ENCODE measurements at regions not wholly inside any gene's neighbourhood (a gene's known extent, or its start where the extent isn't known, plus 50 kb on each side); places are given as distances from the start of the nearest gene placed in this dataset.

GRCh38 chr3:24033818-24034217, 88.7 kb downstream of the NR1D2 start:
- H3K4me3 ChIP-seq, result no peak overlapping the region
- H3K36me3 ChIP-seq, result no peaks in the 10 kb centered on the region
- DNase-seq (ENCODE audit: low spot score in 2 of 2), result no peak
- peaks cover 0 to 12% of the 10 kb centered on the region in 2 donors for H3K9me3 ChIP-seq
- no peaks in the 10 kb centered on the region for H3K27me3 ChIP-seq
- no peaks in the 10 kb centered on the region for H3K4me1 ChIP-seq
- no peak overlapping the region for H3K27ac ChIP-seq
- TF ChIP-seq, protein P1, sequence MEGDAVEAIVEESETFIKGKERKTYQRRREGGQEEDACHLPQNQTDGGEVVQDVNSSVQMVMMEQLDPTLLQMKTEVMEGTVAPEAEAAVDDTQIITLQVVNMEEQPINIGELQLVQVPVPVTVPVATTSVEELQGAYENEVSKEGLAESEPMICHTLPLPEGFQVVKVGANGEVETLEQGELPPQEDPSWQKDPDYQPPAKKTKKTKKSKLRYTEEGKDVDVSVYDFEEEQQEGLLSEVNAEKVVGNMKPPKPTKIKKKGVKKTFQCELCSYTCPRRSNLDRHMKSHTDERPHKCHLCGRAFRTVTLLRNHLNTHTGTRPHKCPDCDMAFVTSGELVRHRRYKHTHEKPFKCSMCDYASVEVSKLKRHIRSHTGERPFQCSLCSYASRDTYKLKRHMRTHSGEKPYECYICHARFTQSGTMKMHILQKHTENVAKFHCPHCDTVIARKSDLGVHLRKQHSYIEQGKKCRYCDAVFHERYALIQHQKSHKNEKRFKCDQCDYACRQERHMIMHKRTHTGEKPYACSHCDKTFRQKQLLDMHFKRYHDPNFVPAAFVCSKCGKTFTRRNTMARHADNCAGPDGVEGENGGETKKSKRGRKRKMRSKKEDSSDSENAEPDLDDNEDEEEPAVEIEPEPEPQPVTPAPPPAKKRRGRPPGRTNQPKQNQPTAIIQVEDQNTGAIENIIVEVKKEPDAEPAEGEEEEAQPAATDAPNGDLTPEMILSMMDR (IDR thresholded peaks at IDR 0.05), result no peak
- intact Hi-C loops (cut with DNase I), result no loop called here

DNA sequence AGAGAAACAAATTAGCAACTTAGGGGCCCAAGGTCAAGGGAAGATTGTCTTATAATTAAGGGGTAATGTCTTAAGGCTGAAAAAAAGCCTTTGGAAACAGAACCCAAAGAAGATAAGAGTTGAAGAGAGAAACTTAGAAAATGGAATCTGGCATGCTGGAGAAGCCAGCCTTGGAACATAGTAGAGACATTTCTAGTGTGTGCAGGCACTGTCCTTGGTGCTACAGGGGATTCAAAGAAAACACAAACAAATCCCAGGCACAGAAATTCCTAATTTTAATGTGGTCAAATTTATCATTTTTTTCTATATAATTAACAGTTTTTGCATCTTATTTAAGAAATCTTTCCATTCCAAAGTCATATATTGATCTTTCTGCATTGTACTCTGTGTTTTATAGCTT, 89.4 kb downstream of the NR1D2 start:
- intact Hi-C loops (cut with DNase I), result no loop called here
- TF ChIP-seq, protein P1 (IDR thresholded peaks at IDR 0.05), result no peak
- H3K4me3 ChIP-seq, result no peak overlapping the region
- DNase-seq (ENCODE audit: low spot score in 2 of 2), result no peak
- no peak overlapping the region for H3K27ac ChIP-seq
- H3K9me3 ChIP-seq, result peaks cover 0 to 12% of the 10 kb centered on the region in 2 donors
- H3K36me3 ChIP-seq, result no peaks in the 10 kb centered on the region
- no peaks in the 10 kb centered on the region for H3K27me3 ChIP-seq
- peaks cover 0 to 5% of the 10 kb centered on the region in 2 donors for H3K4me1 ChIP-seq

GRCh38 chr3:24037971-24038370, 92.9 kb downstream of the NR1D2 start:
- TF ChIP-seq, protein P1 (IDR thresholded peaks at IDR 0.05), result no peak
- intact Hi-C loops (cut with DNase I), result no loop called here
- H3K4me3 ChIP-seq, result no peak overlapping the region

DNA sequence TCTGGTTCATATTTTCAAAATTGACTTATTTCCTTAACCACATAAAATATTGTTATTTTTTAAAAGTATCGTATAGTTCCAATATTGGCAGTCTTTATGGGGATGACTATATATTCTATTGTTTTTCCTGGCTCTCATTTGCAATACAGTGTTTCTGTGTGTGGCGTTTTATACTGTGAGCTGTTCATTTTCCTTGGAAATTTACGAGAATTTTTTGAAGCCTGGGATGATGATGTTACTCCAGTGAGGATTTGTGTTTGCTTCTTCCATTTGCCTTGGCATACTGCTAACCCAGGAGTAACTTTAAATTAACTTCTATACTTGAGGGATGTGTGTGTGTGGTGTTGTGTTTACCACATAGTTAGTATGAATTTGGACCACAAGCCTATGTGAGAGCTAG, 95.2 kb downstream of the NR1D2 start:
- Histone ChIP-seq H3K9me3 (no peaks in the 10 kb centered on the region), H3K36me3 (no peaks in the 10 kb centered on the region), H3K27ac (peak overlapping the region; percentile 32 to 46), H3K4me1 (peaks cover 8 to 48% of the 10 kb centered on the region in 2 donors), H3K4me3 (no peak overlapping the region), H3K27me3 (no peaks in the 10 kb centered on the region)
- no peak for DNase-seq (ENCODE audit: low spot score in 2 of 2)
- intact Hi-C loops (cut with DNase I), result loop anchor here (5.0 to 10.0 kb wide), 3 partner anchors 96 to 142 kb away; partner anchors contain the start of gene NR1D2
- TF ChIP-seq, protein P1 (IDR thresholded peaks at IDR 0.05), result no peak

More at GRCh38 chr3:24037971-24038370, 92.9 kb downstream of the NR1D2 start:
- Histone ChIP-seq H3K9me3 (peaks cover 0 to 10% of the 10 kb centered on the region in 2 donors), H3K27ac (no peak overlapping the region), H3K4me1 (peaks cover 0 to 28% of the 10 kb centered on the region in 2 donors), H3K36me3 (no peaks in the 10 kb centered on the region), H3K27me3 (no peaks in the 10 kb centered on the region)
- DNase-seq (ENCODE audit: low spot score in 2 of 2), result no peak

DNA sequence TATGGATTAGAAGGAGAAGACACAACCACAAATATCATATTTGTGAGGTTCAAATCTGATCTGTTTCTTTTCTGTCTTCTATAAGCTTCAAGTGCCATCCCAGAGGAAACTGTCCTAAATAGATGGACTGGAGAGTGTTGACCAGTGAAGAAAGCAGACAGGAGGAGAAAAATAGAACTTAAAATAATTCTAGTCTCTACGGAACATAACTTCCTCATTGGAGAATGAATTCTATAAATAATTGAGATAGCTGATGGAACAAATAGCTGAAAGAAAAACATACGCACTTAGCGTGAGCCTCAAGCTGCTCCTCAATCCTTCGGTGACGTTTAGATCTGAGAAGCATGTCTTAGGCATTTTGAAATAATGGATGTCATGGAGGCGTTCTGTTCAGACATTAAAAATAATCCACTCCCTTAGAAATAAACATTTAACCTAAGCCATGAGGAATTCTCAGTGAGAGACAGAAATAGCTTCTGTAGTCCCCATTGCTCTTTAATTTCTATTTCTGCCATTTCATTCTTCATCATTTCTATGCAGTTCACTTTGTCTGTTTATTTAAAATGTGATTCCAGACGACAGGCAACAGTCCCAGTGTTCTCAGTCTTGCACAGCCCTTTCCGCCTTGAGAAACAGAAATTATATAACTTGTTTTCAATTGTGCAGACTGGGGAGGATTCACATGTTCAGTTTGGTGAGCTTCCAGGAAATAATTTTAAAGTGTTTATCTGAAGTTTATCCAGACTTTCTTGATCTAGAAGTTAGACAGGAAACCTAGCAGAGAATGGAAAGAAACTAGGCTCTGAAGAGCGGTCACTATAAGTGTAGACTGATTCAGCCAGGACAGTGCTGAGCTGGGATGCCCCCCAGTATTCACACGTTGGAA, 97.3 kb downstream of the NR1D2 start:
- Histone ChIP-seq H3K4me1 (peaks cover 8 to 51% of the 10 kb centered on the region in 2 donors), H3K27ac (peak overlapping the region; percentile 91 to 94), H3K9me3 (no peaks in the 10 kb centered on the region), H3K27me3 (no peaks in the 10 kb centered on the region), H3K4me3 (peak overlapping the region; percentile 5 to 47), H3K36me3 (no peaks in the 10 kb centered on the region)
- TF ChIP-seq, protein P1 (IDR thresholded peaks at IDR 0.05), result no peak
- no peak for DNase-seq (ENCODE audit: low spot score in 2 of 2)
- intact Hi-C loops (cut with DNase I), result loop anchor here (5.0 to 10.0 kb wide), 3 partner anchors 98 to 140 kb away; partner anchors contain the start of gene NR1D2
